ENCODE measurements at regions not wholly inside any gene's neighbourhood (a gene's known extent, or its start where the extent isn't known, plus 50 kb on each side); places are given as distances from the start of the nearest gene placed in this dataset.

- no peak for DNase-seq
These were observed 54.2 kb upstream of the MAP2 start for GRCh38 chr2:209369656-209370055.

GRCh38 chr2:209371407-209371806 lies 52.4 kb upstream of the MAP2 start:
- DNase-seq = no peak

Data from left kidney (tissue), 1 donor.